ENCODE measurements at regions not wholly inside any gene's neighbourhood (a gene's known extent, or its start where the extent isn't known, plus 50 kb on each side); places are given as distances from the start of the nearest gene placed in this dataset.

DNA sequence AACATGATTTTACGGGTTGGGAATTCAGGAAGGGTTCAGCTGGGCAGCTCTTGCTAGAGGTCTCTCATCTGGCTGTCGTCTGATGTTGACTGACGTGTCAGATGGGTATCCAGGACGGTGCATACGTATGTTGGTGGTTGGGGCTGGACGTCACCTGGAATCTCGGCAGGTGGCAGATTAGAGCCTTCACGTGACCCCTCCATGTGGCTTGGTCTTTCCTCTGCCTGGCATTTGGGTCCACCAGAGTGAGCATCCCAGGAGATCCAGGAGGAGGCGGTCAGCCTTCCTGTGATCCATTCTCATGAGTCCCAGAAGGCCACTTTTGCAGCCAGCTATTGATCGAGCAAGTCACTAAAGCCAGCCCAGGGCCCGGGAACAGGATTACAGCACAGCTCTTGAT, 202.7 kb downstream of the FOXL1 start:
- no peak for TF ChIP-seq EZH2phosphoT487 (IDR thresholded peaks at IDR 0.05; ENCODE audit: borderline replicate concordance, low read depth, low read length)
- TF ChIP-seq CTCF (conservative IDR thresholded peaks at IDR 0.05; ENCODE audit: low read length), result no peak
- H3K9me3 ChIP-seq (ENCODE audit: low read length), result no peaks in the 10 kb centered on the region
- H3K27ac ChIP-seq (ENCODE audit: low read depth, low read length, poor library complexity, severe bottlenecking), result no peak overlapping the region
- POLR2A ChIA-PET, result no interaction called here
- CTCF ChIA-PET (ENCODE audit: unreplicated experiment), result no interaction called here
- H3K4me3 ChIP-seq (ENCODE audit: low read depth, low read length, poor library complexity, severe bottlenecking), result no peak overlapping the region
- H4K20me1 ChIP-seq (ENCODE audit: insufficient read depth, low read length), result no peaks in the 10 kb centered on the region
- no peaks in the 10 kb centered on the region for H3K4me1 ChIP-seq (ENCODE audit: insufficient read depth, low read length, poor library complexity, severe bottlenecking)
- H3K79me2 ChIP-seq (ENCODE audit: insufficient read depth, low read depth, low read length), result no peaks in the 10 kb centered on the region
- DNase-seq (ENCODE audit: low spot score), result no peak
- BruUV-seq (replicated peaks), result no TSS peak
- H3K4me2 ChIP-seq (ENCODE audit: low read length), result no peak overlapping the region
- H3K36me3 ChIP-seq (ENCODE audit: insufficient read depth, low read length), result no peaks in the 10 kb centered on the region
- intact Hi-C loops (cut with micrococcal nuclease; ENCODE audit: unreplicated experiment), result no loop called here
- no peak overlapping the region for H2AFZ ChIP-seq (ENCODE audit: low read length)
- H3K9me2 ChIP-seq (ENCODE audit: insufficient read depth, low read length), result no peaks in the 10 kb centered on the region

- CTCF ChIA-PET (ENCODE audit: unreplicated experiment), result no interaction called here
- no peaks in the 10 kb centered on the region for H3K9me2 ChIP-seq (ENCODE audit: insufficient read depth, low read length)
- no peaks in the 10 kb centered on the region for H3K4me1 ChIP-seq (ENCODE audit: insufficient read depth, low read length, poor library complexity, severe bottlenecking)
- H3K4me3 ChIP-seq (ENCODE audit: low read depth, low read length, poor library complexity, severe bottlenecking), result no peak overlapping the region
- no peaks in the 10 kb centered on the region for H3K79me2 ChIP-seq (ENCODE audit: insufficient read depth, low read depth, low read length)
- no peaks in the 10 kb centered on the region for H3K9me3 ChIP-seq (ENCODE audit: low read length)
- no peaks in the 10 kb centered on the region for H4K20me1 ChIP-seq (ENCODE audit: insufficient read depth, low read length)
- DNase-seq (ENCODE audit: low spot score), result no peak
- no peaks in the 10 kb centered on the region for H3K36me3 ChIP-seq (ENCODE audit: insufficient read depth, low read length)
- H3K27ac ChIP-seq (ENCODE audit: low read depth, low read length, poor library complexity, severe bottlenecking), result no peak overlapping the region
- intact Hi-C loops (cut with micrococcal nuclease; ENCODE audit: unreplicated experiment), result no loop called here
- BruUV-seq (replicated peaks), result no TSS peak
- POLR2A ChIA-PET, result no interaction called here
- no peak overlapping the region for H2AFZ ChIP-seq (ENCODE audit: low read length)
- H3K4me2 ChIP-seq (ENCODE audit: low read length), result no peak overlapping the region
- TF ChIP-seq EZH2phosphoT487 (IDR thresholded peaks at IDR 0.05; ENCODE audit: borderline replicate concordance, low read depth, low read length), result no peak
- TF ChIP-seq CTCF (conservative IDR thresholded peaks at IDR 0.05; ENCODE audit: low read length), result no peak
These were observed 205.6 kb downstream of the FOXL1 start for GRCh38 chr16:86783636-86784626.

DNA sequence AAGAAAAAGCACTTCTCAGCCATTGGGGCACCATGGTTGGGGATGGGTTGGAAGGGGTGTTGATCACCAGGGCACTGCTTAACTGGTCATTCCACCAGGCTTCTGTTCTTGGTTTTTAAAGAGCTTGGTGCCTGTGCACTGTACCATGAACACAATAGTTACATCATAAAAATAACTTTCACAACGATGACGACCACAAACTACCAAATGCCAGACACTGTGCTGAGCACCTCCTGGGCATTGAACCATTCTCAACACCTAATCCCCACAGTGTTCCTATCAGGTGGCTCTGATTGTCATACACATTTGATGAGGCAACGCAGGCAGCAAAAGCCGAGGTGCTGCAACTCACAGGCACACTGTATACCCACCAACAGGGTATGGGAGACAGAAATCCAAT, 208.0 kb downstream of the FOXL1 start:
- no peak overlapping the region for H2AFZ ChIP-seq (ENCODE audit: low read length)
- no peaks in the 10 kb centered on the region for H4K20me1 ChIP-seq (ENCODE audit: insufficient read depth, low read length)
- no peak overlapping the region for H3K27ac ChIP-seq (ENCODE audit: low read depth, low read length, poor library complexity, severe bottlenecking)
- H3K4me1 ChIP-seq (ENCODE audit: insufficient read depth, low read length, poor library complexity, severe bottlenecking), result no peaks in the 10 kb centered on the region
- ChIA-PET CTCF (ENCODE audit: unreplicated experiment) (no interaction called here), POLR2A (no interaction called here)
- H3K79me2 ChIP-seq (ENCODE audit: insufficient read depth, low read depth, low read length), result no peaks in the 10 kb centered on the region
- no peaks in the 10 kb centered on the region for H3K36me3 ChIP-seq (ENCODE audit: insufficient read depth, low read length)
- H3K4me2 ChIP-seq (ENCODE audit: low read length), result no peak overlapping the region
- no peaks in the 10 kb centered on the region for H3K9me3 ChIP-seq (ENCODE audit: low read length)
- no TSS peak for BruUV-seq (replicated peaks)
- H3K4me3 ChIP-seq (ENCODE audit: low read depth, low read length, poor library complexity, severe bottlenecking), result no peak overlapping the region
- intact Hi-C loops (cut with micrococcal nuclease; ENCODE audit: unreplicated experiment), result no loop called here
- H3K9me2 ChIP-seq (ENCODE audit: insufficient read depth, low read length), result no peaks in the 10 kb centered on the region
- TF ChIP-seq CTCF (conservative IDR thresholded peaks at IDR 0.05; ENCODE audit: low read length) (no peak), EZH2phosphoT487 (IDR thresholded peaks at IDR 0.05; ENCODE audit: borderline replicate concordance, low read depth, low read length) (no peak)
- no peak for DNase-seq (ENCODE audit: low spot score)

Measured in OCI-LY7 (cell line).